Breast epithelium (tissue), 4 donors: ENCODE measurements at regions not wholly inside any gene's neighbourhood (a gene's known extent, or its start where the extent isn't known, plus 50 kb on each side); places are given as distances from the start of the nearest gene placed in this dataset.

Experiments used
- DNase-seq, 2 donors: peaks; one replicate each; pipeline ENCODE4 v3.0.0-alpha.2; 2019; ENCODE audit warnings: low spot score in 2 of 2
- H3K27ac ChIP-seq, 2 donors: fragments of 200-600 bp; sonication (generic) in 1 of 2; one replicate each; pipeline ENCODE4 v1.5.1; 2016 to 2019; ENCODE audit warnings: mild to moderate bottlenecking in 1 of 2
- H3K27me3 ChIP-seq, 2 donors: fragments of 200-600 bp; sonication (generic) in 1 of 2; one replicate each; pipeline versions ENCODE4 v1.5.1 to v1.6.0; 2017 to 2019; ENCODE audit warnings: control low read depth in 1 of 2, mild to moderate bottlenecking in 1 of 2
- H3K36me3 ChIP-seq: fragments of 200-600 bp; one replicate; pipeline ENCODE4 v1.5.1; 2019
- H3K4me1 ChIP-seq, 2 donors: fragments of 200-600 bp; sonication (generic); one replicate each; pipeline ENCODE4 v1.5.1; 2016 to 2019; ENCODE audit warnings: control low read depth in 1 of 2
- H3K4me3 ChIP-seq, 3 donors: fragments of 200-600 bp; sonication (generic); 1 replicate in 2 of 3; 2 replicates in 1 of 3; pipeline ENCODE4 v1.5.1; 2016 to 2019; ENCODE audit warnings: mild to moderate bottlenecking in 3 of 3, moderate library complexity in 2 of 3
- H3K9me3 ChIP-seq, 2 donors: fragments of 200-600 bp; sonication (generic) in 1 of 2; one replicate each; pipeline ENCODE4 v1.5.1; 2016 to 2019; ENCODE audit warnings: control low read depth in 1 of 2
- CTCF ChIP-seq, 3 donors: fragments of 450-650 bp; IDR thresholded peaks; one replicate each; pipeline ENCODE4 v1.5.1; 2016 to 2017; ENCODE audit warnings: antibody characterized with exemption in 3 of 3, mild to moderate bottlenecking in 3 of 3, moderate library complexity in 3 of 3
- POLR2A ChIP-seq: fragments of 450-650 bp; IDR thresholded peaks from one replicate; pipeline ENCODE4 v1.6.1; 2016; ENCODE audit warnings: antibody characterized with exemption, mild to moderate bottlenecking, moderate library complexity
- POLR2AphosphoS5 ChIP-seq, 3 donors: sonication (generic); formaldehyde crosslinking; IDR thresholded peaks; one replicate each; pipeline ENCODE4 v1.6.1; 2017; ENCODE audit warnings: antibody characterized with exemption in 3 of 3
- intact Hi-C: fragments of 100-400 bp; cut with DNase I; formaldehyde crosslinking; loops from one replicate; pipeline ENCODE4 v1.15.1; 2023; ENCODE audit warnings: low total_unique reads

- no peaks in the 10 kb centered on the region for H3K36me3 ChIP-seq
- TF ChIP-seq POLR2AphosphoS5 (IDR thresholded peaks at IDR 0.05): no peak
- no peak for TF ChIP-seq POLR2A
- TF ChIP-seq CTCF (IDR thresholded peaks at IDR 0.05): no peak
- peaks cover 0 to 12% of the 10 kb centered on the region in 2 donors for H3K27me3 ChIP-seq
- no peaks in the 10 kb centered on the region for H3K4me1 ChIP-seq
- H3K27ac ChIP-seq: no peak overlapping the region
- intact Hi-C loops: no loop called here
- DNase-seq: no peak
- H3K9me3 ChIP-seq: peaks cover 9 to 22% of the 10 kb centered on the region in 2 donors
- H3K4me3 ChIP-seq: no peak overlapping the region
Observed at GRCh38 chrX:40272141-40272540, 174.4 kb upstream of the BCOR start.

DNA sequence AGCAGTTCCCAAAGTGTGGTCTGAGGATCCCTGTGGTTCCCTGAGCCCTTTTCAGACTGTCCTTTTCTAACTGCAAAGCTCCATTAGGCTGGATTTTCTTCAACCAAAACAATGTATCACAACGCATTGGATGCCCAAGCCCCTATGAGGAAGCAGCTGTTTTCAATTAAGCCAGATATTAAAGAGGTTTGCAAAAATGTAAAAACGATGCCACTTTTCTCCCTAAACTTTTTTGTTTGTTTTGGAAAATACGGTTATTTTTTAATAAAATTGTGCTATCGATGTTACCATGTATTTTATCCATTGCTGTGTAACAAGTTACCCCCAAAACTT, 170.4 kb upstream of the BCOR start:
- intact Hi-C loops: loop anchor here (10.0 kb wide), 1 partner anchor 73 kb away; no protein-coding TSS in a partner anchor
- no peak for TF ChIP-seq POLR2AphosphoS5 (IDR thresholded peaks at IDR 0.05)
- TF ChIP-seq CTCF (IDR thresholded peaks at IDR 0.05): no peak
- no peak for TF ChIP-seq POLR2A
- DNase-seq: no peak
- Histone ChIP-seq H3K4me3 (no peak overlapping the region), H3K27ac (no peak overlapping the region), H3K36me3 (no peaks in the 10 kb centered on the region), H3K9me3 (peaks cover 6 to 9% of the 10 kb centered on the region in 2 donors), H3K4me1 (no peaks in the 10 kb centered on the region), H3K27me3 (peaks cover 0 to 30% of the 10 kb centered on the region in 2 donors)

DNA sequence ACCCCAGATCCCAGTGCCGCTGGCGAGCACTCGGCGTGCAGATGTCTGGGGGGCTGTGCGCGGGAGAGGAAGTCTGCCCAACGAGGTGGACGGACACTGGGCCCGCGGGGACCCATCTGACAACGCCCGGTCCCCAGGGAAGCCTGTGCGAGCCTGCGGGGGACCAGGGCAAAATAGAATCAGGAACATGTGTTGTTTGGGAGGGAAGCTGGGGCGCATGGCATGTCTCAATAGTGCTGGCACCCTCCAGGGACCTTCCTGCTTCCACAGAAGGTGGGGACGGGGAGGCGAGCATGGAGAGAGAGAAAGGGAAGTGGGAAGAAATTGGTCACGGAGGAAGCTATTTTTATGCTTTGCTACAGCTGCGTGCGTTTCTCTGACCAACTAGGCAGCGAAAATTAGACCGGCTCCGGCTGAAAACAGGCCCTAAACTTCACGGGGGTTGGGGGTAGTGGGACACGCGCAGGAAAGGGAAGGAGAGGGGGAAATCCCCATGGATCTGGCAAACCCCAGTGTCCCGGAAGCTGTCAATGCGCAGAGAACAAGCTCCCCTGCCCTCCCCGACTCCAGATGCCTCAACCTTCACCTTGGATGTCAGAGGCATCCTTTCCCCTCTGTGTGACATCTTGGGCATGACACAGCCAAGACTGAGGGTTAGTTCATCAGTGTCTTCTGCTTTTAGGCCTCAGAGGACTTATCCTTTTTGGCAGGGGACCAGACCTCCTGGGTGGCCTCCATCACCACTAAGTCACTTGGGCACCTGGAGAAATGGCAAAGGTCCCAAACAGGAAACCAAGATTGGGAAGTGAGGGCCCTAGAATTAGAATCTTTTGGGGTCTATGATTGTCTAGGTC, 169.8 kb upstream of the BCOR start:
- no peak for TF ChIP-seq CTCF (IDR thresholded peaks at IDR 0.05)
- TF ChIP-seq POLR2A: no peak
- TF ChIP-seq POLR2AphosphoS5 (IDR thresholded peaks at IDR 0.05): no peak
- peak overlapping the region; percentile 40 to 80 for H3K27ac ChIP-seq
- H3K9me3 ChIP-seq: peaks cover 6 to 9% of the 10 kb centered on the region in 2 donors
- H3K4me3 ChIP-seq: peak overlapping the region; percentile 32 to 66 (median 50)
- no peaks in the 10 kb centered on the region for H3K36me3 ChIP-seq
- H3K27me3 ChIP-seq: peaks cover 0 to 36% of the 10 kb centered on the region in 2 donors
- DNase-seq: no peak
- no peaks in the 10 kb centered on the region for H3K4me1 ChIP-seq
- intact Hi-C loops: loop anchor here (10.0 kb wide), 1 partner anchor 73 kb away; no protein-coding TSS in a partner anchor

DNA sequence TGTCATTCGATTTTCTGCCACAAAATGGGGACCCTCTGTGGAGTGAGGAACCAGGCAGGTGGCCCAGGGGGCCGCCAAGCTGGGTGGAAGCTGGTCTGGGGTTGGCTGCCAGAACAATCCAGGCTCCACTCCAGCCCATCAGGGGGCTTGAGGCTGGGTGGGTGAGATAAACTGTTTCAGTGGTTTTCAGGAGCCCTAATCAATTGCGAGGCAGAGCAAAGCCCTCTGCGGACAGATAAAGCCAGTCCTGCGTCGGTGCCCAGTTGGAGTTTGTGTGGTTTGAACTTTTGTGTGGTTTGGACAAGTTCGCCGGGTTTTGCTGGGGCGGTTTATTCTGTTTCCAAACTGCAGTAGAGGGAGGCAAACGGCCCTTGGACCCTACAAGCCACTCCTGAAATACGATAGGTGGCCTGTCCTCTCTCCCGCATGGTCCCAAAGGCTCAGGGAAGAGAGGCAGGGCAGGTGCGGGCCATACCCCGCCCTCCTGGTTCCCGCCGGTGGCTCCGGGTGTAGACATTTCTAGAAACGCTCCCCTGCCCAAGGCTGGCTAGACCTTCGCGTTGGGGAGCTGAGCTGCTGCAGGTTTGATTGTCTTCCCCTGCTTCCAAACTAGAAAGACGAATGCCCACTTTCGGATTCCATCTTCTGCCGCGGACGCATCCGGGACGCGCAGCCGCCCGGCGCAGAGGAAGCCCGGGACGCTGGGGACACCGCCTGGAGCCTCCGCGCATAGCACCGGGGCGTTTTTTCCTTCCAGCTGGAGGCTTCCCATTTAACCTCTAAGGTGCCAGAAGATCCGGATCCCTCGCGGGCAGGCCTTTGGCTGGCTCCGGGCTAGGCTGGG, 169.0 kb upstream of the BCOR start:
- intact Hi-C loops: loop anchor here (10.0 kb wide), 1 partner anchor 72 kb away; no protein-coding TSS in a partner anchor

More for the DNA sequence above, 169.0 kb upstream of the BCOR start:
- no peaks in the 10 kb centered on the region for H3K36me3 ChIP-seq
- peaks cover 0 to 43% of the 10 kb centered on the region in 2 donors for H3K27me3 ChIP-seq
- peak; percentile 27 to 53 for DNase-seq
- H3K4me1 ChIP-seq: no peaks in the 10 kb centered on the region
- TF ChIP-seq POLR2A (no peak), CTCF (IDR thresholded peaks at IDR 0.05) (peak in 2 of 3 donors; percentile 40 to 63)
- H3K4me3 ChIP-seq: peak overlapping the region; percentile 32 to 66 (median 50)
- H3K9me3 ChIP-seq: peaks cover 6 to 8% of the 10 kb centered on the region in 2 donors
- H3K27ac ChIP-seq: peak overlapping the region; percentile 40 to 80
